K562 (cell line): ENCODE measurements at regions not wholly inside any gene's neighbourhood (a gene's known extent, or its start where the extent isn't known, plus 50 kb on each side); places are given as distances from the start of the nearest gene placed in this dataset.

Source experiments
- ATAC-seq: fragments of 200-7000 bp; cut with Tn5 transposase; 3 replicates; pipeline ENCODE4 v1.9.1; 2020; ENCODE audit warnings: moderate library complexity
- BruUV-seq: library from RNA; stranded (reverse); fragments of 400-500 nt; replicated peaks from 2 replicates; lab custom pipeline; 2021; lab: Mats Ljungman, UMichigan
- CTCF ChIA-PET: fragments of 300-600 bp; formaldehyde crosslinking; extraction: SDS; loops from one replicate; lab custom pipeline; 2021; ENCODE audit warnings: low intra/inter-chr PET ratio; lab: Yijun Ruan, JAX
- POLR2A ChIA-PET: fragments of 300-600, 350-650 bp; sonication (Branson Sonifier 250); formaldehyde crosslinking; extraction: SDS; loops from one replicate; lab custom pipeline; 2021; ENCODE audit warnings: antibody characterized with exemption, inconsistent platforms; lab: Yijun Ruan, JAX
- DNase-seq, 4 experiments: peaks; one replicate each; pipeline versions ENCODE4 v3.0.0 to v3.0.0-alpha.2; 2011 to 2018; ENCODE audit warnings: low spot score in 3 of 4, mixed read lengths in 3 of 4; ENCODE audit errors: extremely low read depth in 1 of 4
- FAIRE-seq: peaks from 2 replicates; lab custom pipeline; 2011; peaks lifted over from hg19 to GRCh38; lab: Jason Lieb, UNC
- H2AFZ ChIP-seq: 2 replicates; pipeline ENCODE4 v1.6.0; 2011; ENCODE audit warnings: low read depth, low read length, control low read depth, inconsistent platforms
- H3K27ac ChIP-seq: fragments of 200-600 bp; 3 replicates; pipeline ENCODE4 v1.8.0; 2011; ENCODE audit warnings: low read depth, mild to moderate bottlenecking, control low read depth, inconsistent platforms, low read length, moderate library complexity, mixed read lengths; ENCODE audit errors: extremely low read depth
- H3K27me3 ChIP-seq, 2 experiments: fragments of 300-600 bp in 1 of 2; 2 replicates in 1 of 2; 3 replicates in 1 of 2; pipeline versions ENCODE4 v1.6.0 to v1.8.0; 2011; ENCODE audit warnings: inconsistent platforms in 2 of 2, low read length in 2 of 2, mild to moderate bottlenecking in 1 of 2, mixed read lengths in 1 of 2, moderate library complexity in 1 of 2; ENCODE audit not compliant: control insufficient read depth in 2 of 2, insufficient read depth in 2 of 2
- H3K36me3 ChIP-seq: fragments of 300-600 bp; 3 replicates; pipeline ENCODE4 v1.8.0; 2011; ENCODE audit warnings: mild to moderate bottlenecking, low read length, inconsistent platforms; ENCODE audit not compliant: control insufficient read depth, insufficient read depth
- H3K4me1 ChIP-seq, 2 experiments: fragments of 200-600 bp in 1 of 2; replicated peaks in 1 of 2; 2 replicates in 1 of 2; 3 replicates in 1 of 2; pipeline versions ENCODE4 v1.5.1 to v1.8.0; 2011; ENCODE audit warnings: inconsistent platforms in 2 of 2, low read length in 2 of 2, mild to moderate bottlenecking in 1 of 2, mixed read lengths in 1 of 2, moderate library complexity in 1 of 2; ENCODE audit not compliant: control insufficient read depth in 2 of 2, insufficient read depth in 2 of 2
- H3K4me2 ChIP-seq: 2 replicates; pipeline ENCODE4 v1.6.1; 2011; ENCODE audit warnings: low read length, control low read depth, inconsistent platforms, mixed read lengths; ENCODE audit not compliant: insufficient read depth
- H3K4me3 ChIP-seq: fragments of 200-600 bp; sonication (generic), shearing (Covaris generic); 2 replicates; pipeline ENCODE4 v1.5.1; 2016; ENCODE audit warnings: control low read depth, inconsistent platforms
- H3K79me2 ChIP-seq: fragments of 200-600 bp; 3 replicates; pipeline ENCODE4 v1.8.0; 2011; ENCODE audit warnings: low read length, inconsistent platforms; ENCODE audit not compliant: control insufficient read depth, insufficient read depth
- H3K9ac ChIP-seq, 2 experiments: 2 replicates each; pipeline versions ENCODE4 v1.6.0 to v1.6.1; 2011; ENCODE audit warnings: low read depth in 2 of 2, low read length in 2 of 2, control low read depth in 1 of 2, inconsistent platforms in 1 of 2, mild to moderate bottlenecking in 1 of 2, mixed read lengths in 1 of 2; ENCODE audit not compliant: insufficient read depth in 1 of 2
- H3K9me1 ChIP-seq: one replicate; pipeline ENCODE4 v1.6.0; 2011; ENCODE audit warnings: inconsistent platforms, mild to moderate bottlenecking, low read length, moderate library complexity; ENCODE audit not compliant: control insufficient read depth, insufficient read depth
- H3K9me3 ChIP-seq: replicated peaks from 2 replicates; pipeline ENCODE4 v1.5.1; 2011; ENCODE audit warnings: low read depth, low read length, inconsistent platforms; ENCODE audit not compliant: control insufficient read depth, insufficient read depth
- H4K20me1 ChIP-seq: replicated peaks from 2 replicates; pipeline ENCODE4 v1.6.1; 2011; ENCODE audit warnings: low read length, inconsistent platforms, mixed read lengths; ENCODE audit not compliant: control insufficient read depth, insufficient read depth
- ATF2 ChIP-seq: sonication (generic); formaldehyde crosslinking; IDR thresholded peaks from 2 replicates; pipeline ENCODE4 v1.8.1; 2022; ENCODE audit warnings: missing genetic modification reagents
- BRD4 ChIP-seq: fragments of 200-600 bp; sonication (generic); IDR thresholded peaks from 2 replicates; pipeline ENCODE4 v1.6.1; 2017; ENCODE audit warnings: inconsistent platforms
- HINFP ChIP-seq: fragments of 450-650 bp; conservative IDR thresholded peaks from 2 replicates; pipeline ENCODE4 v1.6.1; 2016; ENCODE audit warnings: missing genetic modification characterization, low read depth, mild to moderate bottlenecking, control low read depth, missing compliant biosample characterization
- MBD2 ChIP-seq: sonication (generic); IDR thresholded peaks from 2 replicates; pipeline ENCODE4 v1.6.1; 2016; ENCODE audit warnings: low read depth, borderline replicate concordance
- NFATC3 ChIP-seq: fragments of 450-650 bp; IDR thresholded peaks from 2 replicates; pipeline ENCODE4 v1.6.1; 2017; ENCODE audit warnings: mild to moderate bottlenecking
- PHTF2 ChIP-seq: fragments of 250-450 bp; sonication (Bioruptor Pico); IDR thresholded peaks from 2 replicates; pipeline ENCODE4 v1.5.0; 2021; ENCODE audit warnings: mild to moderate bottlenecking
- RNF219 ChIP-seq: fragments of 250-450 bp; sonication (Bioruptor Pico); IDR thresholded peaks from 2 replicates; pipeline ENCODE4 v1.5.0; 2022; ENCODE audit warnings: mild to moderate bottlenecking
- ZNF354B ChIP-seq: fragments of 250-450 bp; sonication (Bioruptor Pico); IDR thresholded peaks from 2 replicates; pipeline ENCODE4 v1.4.0; 2020
- ZNF785 ChIP-seq: fragments of 250-450 bp; sonication (Bioruptor Pico); IDR thresholded peaks from 2 replicates; pipeline ENCODE4 v1.4.0; 2020; ENCODE audit warnings: mild to moderate bottlenecking
- WGBS: fragments of 100-300 bp; shearing (Covaris generic); methylation state at CpG from one replicate; pipeline ENCODE4 v1.1.6; 2016; ENCODE audit warnings: low coverage, mixed read lengths; ENCODE audit not compliant: insufficient coverage; ENCODE audit errors: missing lambda C conversion rate; 5-methylcytosine and 5-hydroxymethylcytosine counted together
- in situ Hi-C: fragments of 300-500 bp; cut with MboI; formaldehyde crosslinking; loops from 4 replicates; pipeline ENCODE4 v1.15.0; 2018; ENCODE audit warnings: inconsistent platforms, mixed read lengths
- intact Hi-C: fragments of 100-400 bp; cut with micrococcal nuclease; formaldehyde crosslinking; loops from 2 replicates; pipeline ENCODE4 v1.14.2; 2022
- TF ChIP-seq, protein P1 (sequence below): fragments of 450-650 bp; IDR thresholded peaks from 2 replicates; pipeline ENCODE4 v1.6.1; 2016; ENCODE audit warnings: low read depth

- no peak overlapping the region for H3K27ac ChIP-seq
- BruUV-seq = no TSS peak
- no peaks in the 10 kb centered on the region for H3K9me3 ChIP-seq
- H3K36me3 ChIP-seq = no peaks in the 10 kb centered on the region
- ChIA-PET POLR2A (no interaction called here), CTCF (no interaction called here)
- DNase-seq (no peak), FAIRE-seq (no peak), ATAC-seq (no peak)
- WGBS = 0% methylated on average over 13 of the region's 13 CpGs
- in situ Hi-C loops = no loop called here
- H3K4me1 ChIP-seq = no peaks in the 10 kb centered on the region
- H3K79me2 ChIP-seq = no peaks in the 10 kb centered on the region
- no peak overlapping the region for H2AFZ ChIP-seq
- H3K9me1 ChIP-seq = no peaks in the 10 kb centered on the region
- H3K27me3 ChIP-seq = peaks cover 2 to 17% of the 10 kb centered on the region in 2 experiments; a peak in 2 of 5 replicates
- H3K9ac ChIP-seq = no peak overlapping the region
- intact Hi-C loops = no loop called here
- H3K4me3 ChIP-seq = no peak overlapping the region
- no peak overlapping the region for H3K4me2 ChIP-seq
- no peaks in the 10 kb centered on the region for H4K20me1 ChIP-seq
- TF ChIP-seq ZNF354B (no peak), ATF2 (no peak), PHTF2 (no peak), BRD4 (no peak), NFATC3 (no peak), ZNF785 (CRISPR knock-in tag) (no peak), RNF219 (CRISPR knock-in tag) (no peak), HINFP (tag) (no peak), MBD2 (no peak)
- TF ChIP-seq, protein P1, sequence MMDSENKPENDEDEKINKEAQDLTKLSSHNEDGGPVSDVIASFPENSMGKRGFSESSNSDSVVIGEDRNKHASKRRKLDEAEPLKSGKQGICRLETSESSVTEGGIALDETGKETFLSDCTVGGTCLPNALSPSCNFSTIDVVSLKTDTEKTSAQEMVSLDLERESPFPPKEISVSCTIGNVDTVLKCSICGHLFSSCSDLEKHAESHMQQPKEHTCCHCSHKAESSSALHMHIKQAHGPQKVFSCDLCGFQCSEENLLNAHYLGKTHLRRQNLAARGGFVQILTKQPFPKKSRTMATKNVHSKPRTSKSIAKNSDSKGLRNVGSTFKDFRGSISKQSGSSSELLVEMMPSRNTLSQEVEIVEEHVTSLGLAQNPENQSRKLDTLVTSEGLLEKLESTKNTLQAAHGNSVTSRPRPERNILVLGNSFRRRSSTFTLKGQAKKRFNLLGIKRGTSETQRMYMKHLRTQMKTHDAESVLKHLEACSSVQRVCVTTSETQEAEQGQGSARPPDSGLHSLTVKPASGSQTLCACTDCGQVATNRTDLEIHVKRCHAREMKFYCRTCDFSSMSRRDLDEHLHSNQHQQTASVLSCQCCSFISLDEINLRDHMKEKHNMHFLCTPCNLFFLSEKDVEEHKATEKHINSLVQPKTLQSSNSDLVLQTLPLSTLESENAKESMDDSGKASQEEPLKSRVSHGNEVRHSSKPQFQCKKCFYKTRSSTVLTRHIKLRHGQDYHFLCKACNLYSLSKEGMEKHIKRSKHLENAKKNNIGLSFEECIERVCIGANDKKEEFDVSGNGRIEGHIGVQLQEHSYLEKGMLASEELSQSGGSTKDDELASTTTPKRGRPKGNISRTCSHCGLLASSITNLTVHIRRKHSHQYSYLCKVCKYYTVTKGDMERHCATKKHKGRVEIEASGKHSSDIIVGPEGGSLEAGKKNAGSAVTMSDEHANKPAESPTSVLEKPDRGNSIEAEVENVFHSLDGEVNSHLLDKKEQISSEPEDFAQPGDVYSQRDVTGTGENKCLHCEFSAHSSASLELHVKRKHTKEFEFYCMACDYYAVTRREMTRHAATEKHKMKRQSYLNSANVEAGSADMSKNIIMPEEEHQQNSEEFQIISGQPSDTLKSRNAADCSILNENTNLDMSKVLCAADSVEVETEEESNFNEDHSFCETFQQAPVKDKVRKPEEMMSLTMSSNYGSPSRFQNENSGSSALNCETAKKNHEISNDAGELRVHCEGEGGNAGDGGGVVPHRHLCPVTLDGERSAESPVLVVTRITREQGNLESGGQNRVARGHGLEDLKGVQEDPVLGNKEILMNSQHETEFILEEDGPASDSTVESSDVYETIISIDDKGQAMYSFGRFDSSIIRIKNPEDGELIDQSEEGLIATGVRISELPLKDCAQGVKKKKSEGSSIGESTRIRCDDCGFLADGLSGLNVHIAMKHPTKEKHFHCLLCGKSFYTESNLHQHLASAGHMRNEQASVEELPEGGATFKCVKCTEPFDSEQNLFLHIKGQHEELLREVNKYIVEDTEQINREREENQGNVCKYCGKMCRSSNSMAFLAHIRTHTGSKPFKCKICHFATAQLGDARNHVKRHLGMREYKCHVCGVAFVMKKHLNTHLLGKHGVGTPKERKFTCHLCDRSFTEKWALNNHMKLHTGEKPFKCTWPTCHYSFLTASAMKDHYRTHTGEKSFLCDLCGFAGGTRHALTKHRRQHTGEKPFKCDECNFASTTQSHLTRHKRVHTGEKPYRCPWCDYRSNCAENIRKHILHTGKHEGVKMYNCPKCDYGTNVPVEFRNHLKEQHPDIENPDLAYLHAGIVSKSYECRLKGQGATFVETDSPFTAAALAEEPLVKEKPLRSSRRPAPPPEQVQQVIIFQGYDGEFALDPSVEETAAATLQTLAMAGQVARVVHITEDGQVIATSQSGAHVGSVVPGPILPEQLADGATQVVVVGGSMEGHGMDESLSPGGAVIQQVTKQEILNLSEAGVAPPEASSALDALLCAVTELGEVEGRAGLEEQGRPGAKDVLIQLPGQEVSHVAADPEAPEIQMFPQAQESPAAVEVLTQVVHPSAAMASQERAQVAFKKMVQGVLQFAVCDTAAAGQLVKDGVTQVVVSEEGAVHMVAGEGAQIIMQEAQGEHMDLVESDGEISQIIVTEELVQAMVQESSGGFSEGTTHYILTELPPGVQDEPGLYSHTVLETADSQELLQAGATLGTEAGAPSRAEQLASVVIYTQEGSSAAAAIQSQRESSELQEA = no peak
These were observed 140.5 kb upstream of the VSTM2B start for GRCh38 chr19:29385191-29385795.
